GM18867 (cell line): ENCODE measurements at regions not wholly inside any gene's neighbourhood (a gene's known extent, or its start where the extent isn't known, plus 50 kb on each side); places are given as distances from the start of the nearest gene placed in this dataset.
"Not testable (repeated sequence)": the region's sequence is repeated elsewhere in the genome, so short reads cannot be mapped to it uniquely, and the experiment has no call there.

Experiments
- ATAC-seq: cut with Tn5 transposase; IDR thresholded peaks from one replicate; pipeline ENCODE4 v1.9.1; 2021; ENCODE audit warnings: mild to moderate bottlenecking, moderate library complexity; ENCODE audit not compliant: unreplicated experiment

GRCh38 chr14:25887251-25887878 is 710.5 kb downstream of the NOVA1 start:
- ATAC-seq: no peak

GRCh38 chr14:25884657-25885056 is 713.2 kb downstream of the NOVA1 start:
- ATAC-seq: no peak

DNA sequence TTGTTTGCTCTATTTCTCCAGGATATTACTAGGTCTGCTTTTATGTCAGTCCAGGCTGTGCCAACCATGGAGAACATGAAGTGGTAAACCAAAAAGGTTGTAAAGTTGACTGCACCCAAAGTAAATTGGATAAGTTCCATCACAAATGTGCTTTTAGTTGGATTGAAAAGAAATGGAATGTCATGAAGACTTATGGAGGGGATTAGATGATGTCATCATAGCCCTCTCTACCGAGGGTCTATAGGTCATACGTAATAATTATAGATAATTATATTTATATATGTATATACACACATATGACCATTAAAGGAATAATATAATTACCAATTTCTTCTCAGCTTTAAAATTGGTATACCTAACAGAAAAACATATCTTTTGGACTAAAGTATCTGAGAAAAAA is 714.9 kb downstream of the NOVA1 start:
- ATAC-seq: no peak

DNA sequence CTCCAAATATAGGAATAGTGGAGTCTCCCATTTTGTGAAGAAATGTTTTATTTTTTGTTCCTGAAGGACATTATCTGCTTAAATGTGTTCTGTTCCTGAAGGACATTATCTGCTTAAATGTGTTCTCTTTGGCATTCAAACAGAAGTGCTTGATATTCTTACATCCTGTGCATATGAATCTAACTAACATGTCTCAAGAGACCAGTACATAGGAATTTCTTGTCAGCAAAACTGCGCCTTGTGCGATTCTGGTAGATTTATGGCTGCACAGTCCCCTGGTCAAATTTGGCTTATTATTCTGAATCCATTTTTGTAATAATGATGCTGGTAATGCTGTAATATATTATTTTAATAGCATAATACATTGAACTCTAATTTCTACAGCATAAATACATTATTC is 722.4 kb downstream of the NOVA1 start:
- no peak for ATAC-seq

DNA sequence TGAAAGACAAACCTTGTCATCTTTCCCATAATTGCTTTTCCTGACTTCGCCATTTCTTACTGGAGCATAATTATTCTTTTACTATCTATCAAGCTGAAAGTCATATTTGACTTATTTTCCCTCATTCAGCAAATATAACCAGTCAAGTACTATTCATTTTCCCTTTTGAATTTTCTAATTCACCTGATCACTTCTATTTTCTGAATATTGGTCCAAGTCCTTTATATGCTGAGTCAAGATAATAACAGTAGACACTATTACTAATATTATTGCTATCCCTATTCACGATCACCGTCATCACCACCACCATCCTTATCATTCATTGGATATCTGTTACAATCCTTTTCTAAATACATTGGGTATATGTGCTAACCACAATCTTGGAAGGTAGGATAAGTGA is 728.0 kb downstream of the NOVA1 start:
- ATAC-seq: no peak

DNA sequence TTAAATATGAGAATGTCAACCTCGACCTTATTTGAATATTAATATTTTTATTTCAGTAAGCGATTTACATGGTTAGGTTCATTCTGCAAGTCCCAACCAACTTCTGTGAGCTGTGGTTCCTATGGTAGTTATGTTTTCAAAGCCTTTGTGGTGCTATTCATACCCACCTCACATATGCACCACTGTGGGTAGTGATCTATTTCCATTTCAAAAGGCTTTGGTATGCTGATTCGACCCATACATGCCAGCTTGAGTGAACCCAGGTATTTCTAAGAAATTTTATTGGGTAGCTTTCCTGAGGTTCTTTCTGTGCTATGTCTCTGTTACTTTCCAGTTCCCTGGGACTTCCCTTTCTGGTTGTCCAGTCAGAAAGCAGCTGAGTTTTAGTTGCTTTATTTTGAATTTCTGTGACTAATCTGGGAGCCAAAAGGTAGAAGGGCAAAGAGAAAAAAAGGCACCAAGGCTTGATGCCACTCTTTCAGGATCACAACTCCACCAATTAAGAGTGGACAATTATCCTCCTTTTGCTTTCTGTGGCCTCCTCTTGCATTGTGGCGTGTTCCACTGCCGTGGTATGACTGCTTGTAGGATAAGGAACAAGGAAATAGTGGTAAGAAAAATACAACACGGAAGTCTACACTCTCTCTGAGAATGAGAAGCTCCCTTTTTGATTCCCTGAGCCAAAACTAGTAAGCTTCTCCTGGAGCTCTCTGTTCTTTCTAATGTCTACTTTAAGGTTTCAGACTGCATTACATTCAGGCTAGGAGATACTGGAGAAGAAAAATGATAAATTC is 729.1 kb downstream of the NOVA1 start:
- ATAC-seq: no peak

GRCh38 chr14:25861406-25861805 is 736.4 kb downstream of the NOVA1 start:
- ATAC-seq: no peak

DNA sequence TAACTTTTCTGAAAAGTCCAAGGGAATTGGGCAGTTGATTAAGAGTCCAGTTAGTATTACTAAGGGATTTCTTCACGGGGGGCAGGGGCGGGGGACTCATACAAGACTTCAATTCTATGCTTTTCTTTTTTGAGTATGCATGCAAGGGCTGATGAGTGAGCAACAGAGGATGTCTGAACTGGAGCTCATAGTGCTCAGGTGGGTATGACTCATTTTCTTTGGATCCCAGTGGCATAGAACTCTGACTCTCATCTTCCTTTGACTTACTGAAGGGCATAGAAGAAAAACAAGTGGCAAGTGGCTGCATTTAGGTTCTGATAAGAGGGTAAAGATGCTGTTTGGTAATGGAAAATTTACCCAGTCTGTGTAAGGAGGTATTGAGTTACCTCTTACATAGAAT is 749.2 kb downstream of the NOVA1 start:
- no peak for ATAC-seq

DNA sequence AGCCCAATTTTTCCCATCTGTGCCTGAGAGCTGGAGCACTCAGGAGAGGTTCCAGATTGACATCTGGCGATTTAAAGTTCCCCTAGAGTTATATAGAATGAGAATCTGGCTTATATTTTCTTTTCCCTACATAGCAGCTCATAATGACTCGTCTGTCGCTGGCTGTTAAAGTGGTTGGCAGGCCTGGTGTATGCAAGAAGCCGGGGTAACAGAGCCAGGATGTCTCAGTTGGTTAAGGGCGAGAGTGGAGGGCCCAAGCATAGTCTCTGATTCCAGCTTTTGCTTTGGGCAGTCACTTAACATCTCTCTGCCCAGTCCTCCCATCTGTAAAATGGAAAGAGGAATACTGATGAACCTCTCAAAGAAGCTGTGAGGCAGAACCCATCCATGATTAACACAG is 751.6 kb downstream of the NOVA1 start:
- no peak for ATAC-seq

DNA sequence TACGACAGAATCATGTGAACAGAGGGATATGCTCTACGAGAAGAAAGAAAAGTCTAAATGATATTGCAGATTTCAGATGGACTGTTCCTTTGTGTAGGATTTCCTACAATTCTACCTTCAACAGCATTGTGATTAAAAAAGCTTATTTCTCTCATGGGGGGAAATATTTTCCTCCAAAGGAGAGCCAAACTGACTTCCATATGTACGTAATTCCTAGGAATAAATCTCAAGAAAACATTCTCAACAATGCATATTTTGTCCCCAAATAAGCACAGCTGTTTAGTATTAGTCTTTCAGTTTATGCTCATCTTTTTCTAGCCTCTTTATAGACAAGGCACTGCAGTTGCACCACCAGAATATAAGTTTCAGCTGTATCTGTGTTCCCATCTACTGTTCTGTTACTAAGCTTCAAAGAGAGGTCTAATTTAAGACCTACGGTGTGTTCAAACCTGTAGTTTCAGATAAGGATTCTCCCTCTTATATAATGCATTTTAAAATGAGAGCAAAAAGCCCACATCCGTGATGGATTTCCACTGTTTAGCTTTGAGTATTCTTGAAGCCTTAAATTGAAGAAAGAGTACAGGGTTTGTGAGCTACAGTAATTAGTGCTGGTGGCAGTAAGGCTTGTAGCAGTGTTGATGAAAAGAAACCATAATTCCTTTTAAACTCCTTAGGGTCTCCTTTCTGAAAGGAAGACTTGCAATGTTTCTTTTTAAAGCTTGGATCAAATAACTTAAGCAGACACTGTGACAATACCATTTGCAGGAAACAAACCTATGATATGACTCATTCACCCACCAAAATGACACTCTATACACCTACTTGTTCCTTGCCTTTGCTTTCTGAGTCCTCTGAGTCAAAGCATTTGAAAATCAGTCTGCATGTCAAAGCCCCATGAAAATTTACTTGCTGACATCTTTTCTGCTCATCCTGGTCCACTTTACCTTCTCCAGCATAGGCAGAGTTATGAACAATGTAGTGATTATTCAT is 754.1 kb downstream of the NOVA1 start:
- ATAC-seq: no peak

DNA sequence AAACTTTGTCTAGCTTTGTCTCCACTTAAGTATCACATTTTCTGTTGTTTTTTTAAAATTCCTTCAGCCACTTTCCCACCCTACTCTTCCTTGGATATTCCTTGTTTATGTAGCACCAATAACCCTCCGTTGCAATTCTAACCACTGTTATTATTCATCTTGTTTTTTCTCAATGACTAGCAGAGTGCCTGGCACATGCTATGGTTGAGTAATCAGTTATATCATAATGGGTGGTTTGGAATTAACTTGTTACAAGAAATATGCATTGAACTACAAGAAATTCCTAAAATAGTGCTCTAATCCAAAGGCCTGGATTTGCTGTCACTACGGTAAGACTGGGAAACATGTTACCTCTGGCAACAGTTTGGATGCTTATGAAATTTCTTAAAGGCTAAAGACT is 756.6 kb downstream of the NOVA1 start:
- ATAC-seq: no peak

- no peak for ATAC-seq
Measured at GRCh38 chr14:25837551-25837965, 760.3 kb downstream of the NOVA1 start.

DNA sequence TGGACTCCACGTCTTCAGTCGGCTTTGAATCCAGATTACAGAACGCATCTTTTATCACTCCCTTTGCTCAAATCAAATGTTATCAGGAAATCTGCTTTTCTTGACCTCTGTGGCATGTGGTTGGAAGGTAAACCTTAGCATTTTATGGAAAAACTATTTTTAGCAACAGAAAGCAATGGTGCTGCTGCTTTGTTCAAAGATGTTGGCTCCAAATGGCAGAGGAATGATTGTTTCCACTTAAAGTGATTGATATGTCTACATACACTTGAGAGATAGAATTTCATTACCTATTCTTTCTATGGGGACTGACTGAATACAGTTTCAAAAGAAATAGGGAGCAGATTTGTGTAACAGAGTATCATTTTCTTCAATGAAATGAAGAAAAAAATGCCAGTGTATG is 761.2 kb downstream of the NOVA1 start:
- no peak for ATAC-seq

GRCh38 chr14:25833341-25834126 is 764.3 kb downstream of the NOVA1 start:
- ATAC-seq: no peak

- ATAC-seq: no peak
Measured at GRCh38 chr14:25832585-25832984, 765.2 kb downstream of the NOVA1 start.

DNA sequence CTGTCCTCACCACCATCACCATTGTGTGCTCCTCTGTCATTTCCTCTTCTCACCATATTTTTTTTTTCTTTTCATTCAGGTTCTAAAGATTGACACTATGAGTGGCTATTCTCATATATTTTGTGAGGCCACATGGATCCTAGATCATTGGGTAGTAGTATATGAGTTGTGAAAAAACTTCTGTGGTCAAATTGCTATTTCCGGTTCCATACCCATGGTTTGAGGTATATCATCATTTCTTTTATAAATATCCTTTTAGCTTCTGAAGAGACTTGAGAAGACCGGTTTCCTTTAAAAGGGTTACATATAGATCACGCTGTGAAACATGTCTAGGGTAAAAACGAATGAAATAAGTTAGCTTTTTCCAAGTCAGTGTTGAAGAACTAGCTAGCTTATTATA is 769.3 kb downstream of the NOVA1 start:
- ATAC-seq: no peak

DNA sequence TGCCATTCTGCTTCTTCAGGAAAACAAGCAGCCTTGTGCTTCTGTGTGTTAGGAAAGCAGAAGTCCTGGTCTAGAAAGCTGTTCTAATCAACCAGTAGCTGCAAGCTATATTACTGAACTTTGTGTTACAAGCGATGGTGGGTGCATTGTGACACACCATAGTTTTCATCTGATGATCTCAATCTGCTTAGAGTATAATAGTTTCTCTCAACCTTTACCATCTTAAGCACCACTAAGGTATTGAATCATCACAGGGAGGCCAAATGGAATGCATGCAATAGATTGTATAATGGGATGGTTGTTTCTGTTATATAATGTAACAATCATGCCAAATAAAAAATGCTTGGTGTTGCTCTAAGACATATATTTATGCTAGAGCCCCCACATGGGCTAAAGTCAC is 771.7 kb downstream of the NOVA1 start:
- ATAC-seq: no peak

DNA sequence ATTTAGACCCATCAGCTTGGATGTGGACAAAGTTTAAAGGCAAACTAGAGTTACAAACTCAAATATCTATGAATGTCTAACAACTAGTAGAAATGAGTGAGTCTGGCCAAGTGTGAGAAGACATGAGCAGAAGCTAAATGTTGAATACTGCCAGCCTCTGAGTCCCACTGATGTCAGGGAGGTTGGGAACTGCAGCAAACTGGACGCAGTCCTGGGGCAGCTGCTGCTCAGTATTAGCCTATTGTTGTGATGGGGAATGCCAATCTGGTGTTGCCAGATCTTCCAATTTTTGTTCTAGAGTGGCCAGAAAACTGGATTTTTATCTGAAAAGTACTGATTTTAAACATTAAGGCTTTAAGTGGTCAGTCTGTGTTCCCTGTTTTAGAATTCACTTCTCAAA is 770.4 kb upstream of the STXBP6 start:
- no peak for ATAC-seq

DNA sequence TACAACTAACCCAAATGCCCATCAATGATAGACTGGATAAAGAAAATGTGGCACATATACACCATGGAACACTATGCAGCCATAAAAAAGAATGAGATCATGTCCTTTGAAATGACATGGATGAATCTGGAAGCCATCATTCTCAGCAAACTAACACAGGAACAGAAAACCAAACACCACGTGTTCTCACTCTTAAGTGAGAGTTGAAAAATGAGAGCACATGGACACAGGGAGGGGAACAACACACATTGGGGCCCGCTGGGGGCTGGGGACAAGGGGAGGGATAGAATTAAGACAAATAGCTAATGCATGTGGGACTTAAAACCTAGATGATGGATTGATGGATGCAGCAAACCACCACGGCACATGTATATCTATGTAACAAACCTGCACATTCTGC is 764.7 kb upstream of the STXBP6 start:
- ATAC-seq: not testable (repeated sequence)

DNA sequence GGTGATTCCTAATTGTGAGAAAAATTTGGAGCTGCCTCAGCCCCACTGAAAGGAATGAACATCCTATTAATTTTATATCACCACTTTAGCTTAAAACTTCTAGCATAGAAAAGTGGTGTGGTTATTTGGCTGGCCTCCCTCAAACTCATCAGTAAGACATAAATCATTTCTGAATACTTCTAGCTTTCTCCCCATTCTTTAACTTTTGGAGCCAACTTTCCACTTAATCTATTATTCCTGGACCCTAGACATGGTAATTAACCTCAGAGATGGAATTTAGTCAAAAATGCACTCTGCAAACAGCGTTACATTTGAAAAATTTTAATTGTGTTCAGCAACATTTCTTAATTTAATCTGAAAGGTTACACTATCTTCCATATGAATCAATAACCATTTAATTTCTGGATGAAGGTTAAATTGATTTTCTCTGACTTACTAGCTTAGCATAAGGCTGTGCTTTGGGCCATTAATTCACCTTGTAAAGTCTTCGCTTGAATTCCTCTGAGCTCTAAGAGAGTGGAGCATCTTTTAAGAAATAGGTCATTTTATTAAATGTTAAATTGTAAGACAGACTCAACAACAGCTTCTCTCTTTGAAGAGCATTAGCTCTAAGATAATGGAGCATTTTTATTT is 753.6 kb upstream of the STXBP6 start:
- no peak for ATAC-seq
